Stimulated activated memory B cell treated with anti-CD40 and anti-IgM and Interleukin-4, amounts not matched to agents 10 μg/mL and 1 μg/mL and 100 μg/mL, for 72 hours (primary cell): ENCODE measurements at regions not wholly inside any gene's neighbourhood (a gene's known extent, or its start where the extent isn't known, plus 50 kb on each side); places are given as distances from the start of the nearest gene placed in this dataset.

ENCODE experiments used
- ATAC-seq: fragments of 150-1000 bp; cut with Tn5 transposase; 2 replicates; pipeline ENCODE4 v1.10.0; 2021
- H3K27ac Mint-ChIP-seq: one replicate; pipeline ENCODE4 v1.8.0; 2022; ENCODE audit warnings: mild to moderate bottlenecking, mixed read lengths
- H3K27me3 Mint-ChIP-seq: one replicate; pipeline ENCODE4 v1.8.0; 2022; ENCODE audit warnings: mixed read lengths
- H3K36me3 Mint-ChIP-seq: one replicate; pipeline ENCODE4 v1.8.0; 2022; ENCODE audit warnings: mixed read lengths
- H3K4me1 Mint-ChIP-seq: one replicate; pipeline ENCODE4 v1.8.0; 2022; ENCODE audit warnings: mixed read lengths
- H3K4me3 Mint-ChIP-seq: one replicate; pipeline ENCODE4 v1.8.0; 2022; ENCODE audit warnings: mild to moderate bottlenecking, moderate library complexity, mixed read lengths
- H3K9me3 Mint-ChIP-seq: one replicate; pipeline ENCODE4 v1.8.0; 2022; ENCODE audit warnings: mixed read lengths

GRCh38 chr4:13888112-13888511, 260.6 kb upstream of the BOD1L1 start:
- ATAC-seq = no peak
- no peaks in the 10 kb centered on the region for H3K9me3 Mint-ChIP-seq
- no peaks in the 10 kb centered on the region for H3K4me1 Mint-ChIP-seq
- H3K36me3 Mint-ChIP-seq = no peaks in the 10 kb centered on the region
- H3K4me3 Mint-ChIP-seq = no peak overlapping the region
- no peak overlapping the region for H3K27ac Mint-ChIP-seq
- no peaks in the 10 kb centered on the region for H3K27me3 Mint-ChIP-seq

GRCh38 chr4:13891544-13891939, 264.0 kb upstream of the BOD1L1 start:
- Mint-ChIP-seq H3K27ac (no peak overlapping the region), H3K36me3 (no peaks in the 10 kb centered on the region), H3K4me3 (no peak overlapping the region), H3K27me3 (no peaks in the 10 kb centered on the region), H3K4me1 (no peaks in the 10 kb centered on the region), H3K9me3 (no peaks in the 10 kb centered on the region)
- no peak for ATAC-seq

- no peaks in the 10 kb centered on the region for H3K36me3 Mint-ChIP-seq
- no peak for ATAC-seq
- H3K27ac Mint-ChIP-seq = no peak overlapping the region
Observed at GRCh38 chr4:13892739-13893105, 265.2 kb upstream of the BOD1L1 start.

GRCh38 chr4:13893211-13893610, 265.7 kb upstream of the BOD1L1 start:
- no peaks in the 10 kb centered on the region for H3K4me1 Mint-ChIP-seq
- H3K4me3 Mint-ChIP-seq = no peak overlapping the region
- no peaks in the 10 kb centered on the region for H3K27me3 Mint-ChIP-seq
- H3K27ac Mint-ChIP-seq = no peak overlapping the region
- H3K9me3 Mint-ChIP-seq = no peaks in the 10 kb centered on the region
- no peaks in the 10 kb centered on the region for H3K36me3 Mint-ChIP-seq
- ATAC-seq = no peak

More at GRCh38 chr4:13892739-13893105, 265.2 kb upstream of the BOD1L1 start:
- Mint-ChIP-seq H3K4me1 (no peaks in the 10 kb centered on the region), H3K4me3 (no peak overlapping the region), H3K9me3 (no peaks in the 10 kb centered on the region), H3K27me3 (no peaks in the 10 kb centered on the region)

GRCh38 chr4:13893987-13894386, 266.5 kb upstream of the BOD1L1 start:
- no peak overlapping the region for H3K4me3 Mint-ChIP-seq
- no peaks in the 10 kb centered on the region for H3K9me3 Mint-ChIP-seq
- no peaks in the 10 kb centered on the region for H3K4me1 Mint-ChIP-seq

GRCh38 chr4:13900780-13901179, 273.3 kb upstream of the BOD1L1 start:
- ATAC-seq = no peak
- Mint-ChIP-seq H3K36me3 (no peaks in the 10 kb centered on the region), H3K9me3 (no peaks in the 10 kb centered on the region), H3K4me1 (no peaks in the 10 kb centered on the region), H3K4me3 (no peak overlapping the region), H3K27me3 (no peaks in the 10 kb centered on the region), H3K27ac (no peak overlapping the region)

More at GRCh38 chr4:13893987-13894386, 266.5 kb upstream of the BOD1L1 start:
- Mint-ChIP-seq H3K27me3 (no peaks in the 10 kb centered on the region), H3K27ac (no peak overlapping the region), H3K36me3 (no peaks in the 10 kb centered on the region)
- ATAC-seq = no peak

GRCh38 chr4:13902146-13902545, 274.6 kb upstream of the BOD1L1 start:
- Mint-ChIP-seq H3K9me3 (no peaks in the 10 kb centered on the region), H3K4me3 (no peak overlapping the region), H3K4me1 (peaks cover 5% of the 10 kb centered on the region), H3K27ac (no peak overlapping the region), H3K36me3 (no peaks in the 10 kb centered on the region), H3K27me3 (no peaks in the 10 kb centered on the region)
- no peak for ATAC-seq

GRCh38 chr4:13903061-13903460, 275.5 kb upstream of the BOD1L1 start:
- peaks cover 6% of the 10 kb centered on the region for H3K4me1 Mint-ChIP-seq
- no peak overlapping the region for H3K4me3 Mint-ChIP-seq
- H3K27ac Mint-ChIP-seq = no peak overlapping the region
- no peak for ATAC-seq
- no peaks in the 10 kb centered on the region for H3K9me3 Mint-ChIP-seq
- no peaks in the 10 kb centered on the region for H3K27me3 Mint-ChIP-seq
- no peaks in the 10 kb centered on the region for H3K36me3 Mint-ChIP-seq

- no peaks in the 10 kb centered on the region for H3K27me3 Mint-ChIP-seq
- H3K36me3 Mint-ChIP-seq = no peaks in the 10 kb centered on the region
- H3K4me1 Mint-ChIP-seq = peaks cover 6% of the 10 kb centered on the region
- no peaks in the 10 kb centered on the region for H3K9me3 Mint-ChIP-seq
- ATAC-seq = no peak
- H3K4me3 Mint-ChIP-seq = no peak overlapping the region
- no peak overlapping the region for H3K27ac Mint-ChIP-seq
Observed at GRCh38 chr4:13903901-13904300, 276.4 kb upstream of the BOD1L1 start.

GRCh38 chr4:13905543-13905942, 278.0 kb upstream of the BOD1L1 start:
- Mint-ChIP-seq H3K27me3 (no peaks in the 10 kb centered on the region), H3K9me3 (no peaks in the 10 kb centered on the region), H3K4me3 (no peak overlapping the region), H3K27ac (no peak overlapping the region), H3K36me3 (no peaks in the 10 kb centered on the region), H3K4me1 (peaks cover 6% of the 10 kb centered on the region)
- no peak for ATAC-seq

GRCh38 chr4:13906727-13907126, 279.2 kb upstream of the BOD1L1 start:
- ATAC-seq = no peak
- H3K27ac Mint-ChIP-seq = no peak overlapping the region
- no peaks in the 10 kb centered on the region for H3K27me3 Mint-ChIP-seq
- H3K36me3 Mint-ChIP-seq = no peaks in the 10 kb centered on the region
- H3K4me1 Mint-ChIP-seq = peaks cover 6% of the 10 kb centered on the region
- no peaks in the 10 kb centered on the region for H3K9me3 Mint-ChIP-seq
- H3K4me3 Mint-ChIP-seq = no peak overlapping the region

- no peak overlapping the region for H3K27ac Mint-ChIP-seq
- no peaks in the 10 kb centered on the region for H3K36me3 Mint-ChIP-seq
- no peaks in the 10 kb centered on the region for H3K9me3 Mint-ChIP-seq
- no peaks in the 10 kb centered on the region for H3K27me3 Mint-ChIP-seq
- H3K4me1 Mint-ChIP-seq = peaks cover 6% of the 10 kb centered on the region
- no peak overlapping the region for H3K4me3 Mint-ChIP-seq
- ATAC-seq = peak; percentile 48
Observed at GRCh38 chr4:13907255-13907751, 279.8 kb upstream of the BOD1L1 start.

GRCh38 chr4:13908455-13908854, 280.9 kb upstream of the BOD1L1 start:
- Mint-ChIP-seq H3K27ac (no peak overlapping the region), H3K9me3 (no peaks in the 10 kb centered on the region), H3K27me3 (no peaks in the 10 kb centered on the region), H3K4me1 (peaks cover 6% of the 10 kb centered on the region), H3K4me3 (no peak overlapping the region), H3K36me3 (no peaks in the 10 kb centered on the region)
- ATAC-seq = no peak

GRCh38 chr4:13910556-13910955, 283.0 kb upstream of the BOD1L1 start:
- peaks cover 6% of the 10 kb centered on the region for H3K4me1 Mint-ChIP-seq
- H3K36me3 Mint-ChIP-seq = no peaks in the 10 kb centered on the region
- ATAC-seq = no peak
- H3K27ac Mint-ChIP-seq = no peak overlapping the region
- H3K27me3 Mint-ChIP-seq = no peaks in the 10 kb centered on the region
- H3K9me3 Mint-ChIP-seq = no peaks in the 10 kb centered on the region
- H3K4me3 Mint-ChIP-seq = no peak overlapping the region

GRCh38 chr4:13911256-13911655, 283.7 kb upstream of the BOD1L1 start:
- H3K27me3 Mint-ChIP-seq = no peaks in the 10 kb centered on the region
- no peak for ATAC-seq
- no peak overlapping the region for H3K4me3 Mint-ChIP-seq
- no peak overlapping the region for H3K27ac Mint-ChIP-seq
- H3K4me1 Mint-ChIP-seq = peaks cover 6% of the 10 kb centered on the region
- no peaks in the 10 kb centered on the region for H3K9me3 Mint-ChIP-seq
- H3K36me3 Mint-ChIP-seq = no peaks in the 10 kb centered on the region

GRCh38 chr4:13912436-13912925, 285.0 kb upstream of the BOD1L1 start:
- no peak overlapping the region for H3K4me3 Mint-ChIP-seq
- no peak overlapping the region for H3K27ac Mint-ChIP-seq
- H3K27me3 Mint-ChIP-seq = no peaks in the 10 kb centered on the region
- no peaks in the 10 kb centered on the region for H3K36me3 Mint-ChIP-seq
- H3K9me3 Mint-ChIP-seq = no peaks in the 10 kb centered on the region
- H3K4me1 Mint-ChIP-seq = no peaks in the 10 kb centered on the region
- no peak for ATAC-seq

- Mint-ChIP-seq H3K4me1 (no peaks in the 10 kb centered on the region), H3K36me3 (no peaks in the 10 kb centered on the region), H3K27me3 (no peaks in the 10 kb centered on the region), H3K4me3 (no peak overlapping the region), H3K9me3 (no peaks in the 10 kb centered on the region), H3K27ac (no peak overlapping the region)
- no peak for ATAC-seq
Observed at GRCh38 chr4:13912966-13913365, 285.4 kb upstream of the BOD1L1 start.
